GM21737 (cell line): ENCODE measurements at regions not wholly inside any gene's neighbourhood (a gene's known extent, or its start where the extent isn't known, plus 50 kb on each side); places are given as distances from the start of the nearest gene placed in this dataset.

Experiments used
- ATAC-seq: cut with Tn5 transposase; IDR thresholded peaks from one replicate; pipeline ENCODE4 v1.9.1; 2021; ENCODE audit warnings: mild to moderate bottlenecking, moderate library complexity; ENCODE audit not compliant: unreplicated experiment

- no peak for ATAC-seq
Measured at GRCh38 chr18:25815659-25816058, 274.8 kb downstream of the SS18 start.

- peak; percentile 88 for ATAC-seq
Measured at GRCh38 chr18:25814841-25815458, 275.5 kb downstream of the SS18 start.

- ATAC-seq = no peak
Measured at GRCh38 chr18:25813110-25813509, 277.3 kb downstream of the SS18 start.

GRCh38 chr18:25810736-25811135, 279.7 kb downstream of the SS18 start:
- no peak for ATAC-seq

GRCh38 chr18:25805939-25806338, 284.5 kb downstream of the SS18 start:
- ATAC-seq = no peak

- no peak for ATAC-seq
Measured at GRCh38 chr18:25805323-25805722, 285.1 kb downstream of the SS18 start.

GRCh38 chr18:25799231-25799630, 291.2 kb downstream of the SS18 start:
- no peak for ATAC-seq

- ATAC-seq = no peak
Measured at GRCh38 chr18:25798046-25798445, 292.4 kb downstream of the SS18 start.

- ATAC-seq = no peak
Measured at GRCh38 chr18:25795213-25795612, 295.2 kb downstream of the SS18 start.

- ATAC-seq = no peak
Measured at GRCh38 chr18:25787276-25787675, 303.1 kb downstream of the SS18 start.

GRCh38 chr18:25786758-25787157, 303.7 kb downstream of the SS18 start:
- no peak for ATAC-seq

- ATAC-seq = no peak
Measured at GRCh38 chr18:25780105-25780504, 310.3 kb downstream of the SS18 start.

- no peak for ATAC-seq
Measured at GRCh38 chr18:25771796-25772195, 318.6 kb downstream of the SS18 start.

GRCh38 chr18:25764777-25765176, 325.6 kb downstream of the SS18 start:
- no peak for ATAC-seq

GRCh38 chr18:25759111-25759510, 331.3 kb downstream of the SS18 start:
- ATAC-seq = no peak

GRCh38 chr18:25743646-25744151, 346.7 kb downstream of the SS18 start:
- no peak for ATAC-seq

GRCh38 chr18:25739376-25739775, 351.0 kb downstream of the SS18 start:
- no peak for ATAC-seq

- ATAC-seq = no peak
Measured at GRCh38 chr18:25737710-25738311, 352.6 kb downstream of the SS18 start.

- ATAC-seq = no peak
Measured at GRCh38 chr18:25736516-25736915, 353.9 kb downstream of the SS18 start.

- ATAC-seq = no peak
Measured at GRCh38 chr18:25735459-25735858, 355.0 kb downstream of the SS18 start.

- ATAC-seq = no peak
Measured at GRCh38 chr18:25734336-25734735, 356.1 kb downstream of the SS18 start.

- ATAC-seq = no peak
Measured at GRCh38 chr18:25732862-25733261, 357.6 kb downstream of the SS18 start.

- no peak for ATAC-seq
Measured at GRCh38 chr18:25729072-25729471, 361.3 kb downstream of the SS18 start.
